ENCODE measurements at regions not wholly inside any gene's neighbourhood (a gene's known extent, or its start where the extent isn't known, plus 50 kb on each side); places are given as distances from the start of the nearest gene placed in this dataset.

- TF ChIP-seq CTCF (IDR thresholded peaks at IDR 0.05; ENCODE audit: poor library complexity, severe bottlenecking) (no peak), EP300 (conservative IDR thresholded peaks at IDR 0.05; ENCODE audit: poor library complexity, severe bottlenecking) (no peak), RAD21 (conservative IDR thresholded peaks at IDR 0.05) (no peak), TAF1 (IDR thresholded peaks at IDR 0.05; ENCODE audit: low read depth) (no peak), POLR2AphosphoS5 (IDR thresholded peaks at IDR 0.05) (no peak), MXI1 (conservative IDR thresholded peaks at IDR 0.05; ENCODE audit: poor library complexity, severe bottlenecking) (no peak), EZH2 (IDR thresholded peaks at IDR 0.05; ENCODE audit: borderline replicate concordance, insufficient read depth, low read length, poor library complexity, severe bottlenecking) (no peak)
Measured at GRCh38 chrX:101750744-101751143, 91.1 kb upstream of the ARMCX2 start.
